ENCODE measurements at regions not wholly inside any gene's neighbourhood (a gene's known extent, or its start where the extent isn't known, plus 50 kb on each side); places are given as distances from the start of the nearest gene placed in this dataset.

- Histone ChIP-seq H3K27ac (ENCODE audit: extremely low read depth, low read depth, low read length) (no peak overlapping the region), H3K4me1 (replicated peaks in 1 of 2; ENCODE audit: control insufficient read depth in 2 of 2, insufficient read depth in 2 of 2, low read length in 2 of 2) (no peaks in the 10 kb centered on the region), H2AFZ (ENCODE audit: low read depth, low read length) (no peak overlapping the region), H3K4me3 (no peak overlapping the region), H4K20me1 (replicated peaks; ENCODE audit: control insufficient read depth, insufficient read depth, low read length) (no peaks in the 10 kb centered on the region), H3K9me3 (replicated peaks; ENCODE audit: control insufficient read depth, insufficient read depth, low read depth, low read length) (no peaks in the 10 kb centered on the region), H3K9me1 (ENCODE audit: control insufficient read depth, insufficient read depth, low read length) (no peaks in the 10 kb centered on the region), H3K9ac (ENCODE audit: insufficient read depth in 1 of 2, low read depth in 2 of 2, low read length in 2 of 2) (no peak overlapping the region), H3K4me2 (ENCODE audit: insufficient read depth, low read length) (no peak overlapping the region), H3K36me3 (ENCODE audit: control insufficient read depth, insufficient read depth, low read length) (no peaks in the 10 kb centered on the region), H3K27me3 (ENCODE audit: control insufficient read depth in 2 of 2, insufficient read depth in 2 of 2, low read length in 2 of 2) (no peaks in the 10 kb centered on the region), H3K79me2 (ENCODE audit: control insufficient read depth, insufficient read depth, low read length) (no peaks in the 10 kb centered on the region)
- DNase-seq (ENCODE audit: extremely low read depth in 1 of 4, low spot score in 3 of 4), result no peak
- no peak for TF ChIP-seq FOXK2 (conservative IDR thresholded peaks at IDR 0.05 in 1 of 2, IDR thresholded peaks at IDR 0.05 in 1 of 2; ENCODE audit: low read depth in 2 of 2)
- TF ChIP-seq TFAM (CRISPR knock-in tag; conservative IDR thresholded peaks at IDR 0.05), result no peak
- no peak for TF ChIP-seq SMARCB1 (IDR thresholded peaks at IDR 0.05; ENCODE audit: insufficient read length, low read depth)
- TF ChIP-seq KDM2B (CRISPR knock-in tag; IDR thresholded peaks at IDR 0.05), result no peak
- TF ChIP-seq HES1 (IDR thresholded peaks at IDR 0.05; ENCODE audit: low read depth), result no peak
- no peak for TF ChIP-seq TCF15 (CRISPR knock-in tag; IDR thresholded peaks at IDR 0.05)
- no peak for TF ChIP-seq CREB3L1 (IDR thresholded peaks at IDR 0.05; ENCODE audit: borderline replicate concordance, low read depth)
- TF ChIP-seq GTF2E2 (tag; IDR thresholded peaks at IDR 0.05), result no peak
- intact Hi-C loops (cut with micrococcal nuclease), result no loop called here
- ChIA-PET CTCF (ENCODE audit: low intra/inter-chr PET ratio) (no interaction called here), POLR2A (no interaction called here)
- in situ Hi-C loops (cut with MboI), result no loop called here
- FAIRE-seq, result no peak
- no peak for ATAC-seq
- WGBS (ENCODE audit: insufficient coverage, low coverage, missing lambda C conversion rate), result 0% methylated on average over 4 of the region's 4 CpGs
- BruUV-seq (replicated peaks), result no TSS peak
These were observed 99.5 kb downstream of the SPATA19 start for GRCh38 chr11:133745791-133746190.
